Liver (tissue), 8 donors: ENCODE measurements at regions not wholly inside any gene's neighbourhood (a gene's known extent, or its start where the extent isn't known, plus 50 kb on each side); places are given as distances from the start of the nearest gene placed in this dataset.

ENCODE experiments used
- DNase-seq: peaks from one replicate; pipeline ENCODE4 v3.0.0-alpha.2; 2017; ENCODE audit warnings: low spot score
- H3K27ac ChIP-seq, 2 donors: one replicate each; pipeline ENCODE4 v1.7.0; 2013; ENCODE audit warnings: inconsistent platforms in 2 of 2, low read length in 2 of 2, control low read depth in 1 of 2, low read depth in 1 of 2, mild to moderate bottlenecking in 1 of 2
- H3K27me3 ChIP-seq, 4 donors: one replicate each; pipeline versions ENCODE4 v1.6.1 to v1.7.0; 2013; ENCODE audit warnings: low read length in 3 of 4, inconsistent platforms in 1 of 4, mild to moderate bottlenecking in 1 of 4, moderate library complexity in 1 of 4; ENCODE audit not compliant: control insufficient read depth in 4 of 4, insufficient read depth in 4 of 4
- H3K36me3 ChIP-seq, 4 donors: one replicate each; pipeline versions ENCODE4 v1.6.1 to v1.7.0; 2013; ENCODE audit warnings: low read length in 3 of 4, mild to moderate bottlenecking in 3 of 4, low read depth in 1 of 4, moderate library complexity in 1 of 4; ENCODE audit not compliant: control insufficient read depth in 4 of 4, insufficient read depth in 3 of 4
- H3K4me1 ChIP-seq, 4 donors: one replicate each; pipeline versions ENCODE4 v1.6.1 to v1.7.0; 2013; ENCODE audit warnings: low read length in 3 of 4, mild to moderate bottlenecking in 3 of 4, moderate library complexity in 1 of 4; ENCODE audit not compliant: control insufficient read depth in 4 of 4, insufficient read depth in 4 of 4
- H3K4me3 ChIP-seq, 3 donors: one replicate each; pipeline versions ENCODE4 v1.6.1 to v1.7.0; 2013; ENCODE audit warnings: low read length in 3 of 3, control low read depth in 1 of 3, low read depth in 1 of 3, mild to moderate bottlenecking in 1 of 3
- H3K9ac ChIP-seq, 2 donors: one replicate each; pipeline ENCODE4 v1.7.0; 2013; ENCODE audit warnings: low read length in 2 of 2, mild to moderate bottlenecking in 2 of 2, moderate library complexity in 2 of 2, control low read depth in 1 of 2, low read depth in 1 of 2
- H3K9me3 ChIP-seq, 4 donors: one replicate each; pipeline versions ENCODE4 v1.6.1 to v1.7.0; 2013; ENCODE audit warnings: low read length in 3 of 4; ENCODE audit not compliant: control insufficient read depth in 4 of 4
- EGR1 ChIP-seq, 2 donors: IDR thresholded peaks; 2 replicates each; pipeline ENCODE4 v1.6.1; 2016 to 2018; ENCODE audit warnings: antibody characterized with exemption in 2 of 2, low read depth in 2 of 2
- FOXA2 ChIP-seq: IDR thresholded peaks from 2 replicates; pipeline ENCODE4 v1.6.1; 2016; ENCODE audit warnings: antibody characterized with exemption
- GABPA ChIP-seq, 2 donors: IDR thresholded peaks in 1 of 2; conservative IDR thresholded peaks in 1 of 2; 2 replicates each; pipeline ENCODE4 v1.6.1; 2016; ENCODE audit warnings: antibody characterized with exemption in 2 of 2, mild to moderate bottlenecking in 1 of 2, moderate library complexity in 1 of 2
- HNF4A ChIP-seq, 2 donors: conservative IDR thresholded peaks; 2 replicates each; pipeline ENCODE4 v1.6.1; 2016; ENCODE audit warnings: antibody characterized with exemption in 2 of 2, mild to moderate bottlenecking in 2 of 2
- HNF4G ChIP-seq: IDR thresholded peaks from 2 replicates; pipeline ENCODE4 v1.6.1; 2016; ENCODE audit warnings: antibody characterized with exemption
- JUND ChIP-seq, 2 donors: IDR thresholded peaks; 2 replicates each; pipeline ENCODE4 v1.6.1; 2016; ENCODE audit warnings: antibody characterized with exemption in 2 of 2
- NR2F2 ChIP-seq: IDR thresholded peaks from 2 replicates; pipeline ENCODE4 v1.6.1; 2016; ENCODE audit warnings: antibody characterized with exemption
- RAD21 ChIP-seq, 2 donors: IDR thresholded peaks; 2 replicates each; pipeline ENCODE4 v1.6.1; 2016; ENCODE audit warnings: antibody characterized with exemption in 2 of 2, mild to moderate bottlenecking in 2 of 2
- RXRA ChIP-seq, 2 donors: IDR thresholded peaks; 2 replicates each; pipeline ENCODE4 v1.6.1; 2017 to 2018; ENCODE audit warnings: antibody characterized with exemption in 2 of 2, mild to moderate bottlenecking in 1 of 2
- SP1 ChIP-seq: IDR thresholded peaks from 2 replicates; pipeline ENCODE4 v1.6.1; 2018; ENCODE audit warnings: antibody characterized with exemption, mild to moderate bottlenecking
- TAF1 ChIP-seq: conservative IDR thresholded peaks from 2 replicates; pipeline ENCODE4 v1.6.1; 2016; ENCODE audit warnings: antibody characterized with exemption, mild to moderate bottlenecking
- YY1 ChIP-seq: IDR thresholded peaks from 2 replicates; pipeline ENCODE4 v1.6.1; 2016; ENCODE audit warnings: antibody characterized with exemption, mild to moderate bottlenecking
- WGBS: extraction: QIAGEN DNeasy Blood & Tissue Kit; methylation state at CpG from one replicate; pipeline ENCODE4 v1.1.7; 2013; 5-methylcytosine and 5-hydroxymethylcytosine counted together
- TF ChIP-seq, protein P1 (sequence below): IDR thresholded peaks from 2 replicates; pipeline ENCODE4 v1.6.1; 2016; ENCODE audit warnings: antibody characterized with exemption, mild to moderate bottlenecking
- TF ChIP-seq, protein P2 (sequence below): IDR thresholded peaks from 2 replicates; pipeline ENCODE4 v1.6.1; 2016; ENCODE audit warnings: antibody characterized with exemption
- TF ChIP-seq, protein P3 (sequence below): fragments of 150-350 bp; IDR thresholded peaks from 2 replicates; pipeline ENCODE4 v1.5.1; 2017; ENCODE audit warnings: improper control_type of control experiment, low read depth, low read length; ENCODE audit not compliant: missing input control
- TF ChIP-seq, protein P4 (sequence below): IDR thresholded peaks from 2 replicates; pipeline ENCODE4 v1.6.1; 2016; ENCODE audit warnings: antibody characterized with exemption
- donor health status: healthy.
- donor health status: healthy.
- donor health status: healthy.
- donor health status: healthy.
- donor health status: healthy.

DNA sequence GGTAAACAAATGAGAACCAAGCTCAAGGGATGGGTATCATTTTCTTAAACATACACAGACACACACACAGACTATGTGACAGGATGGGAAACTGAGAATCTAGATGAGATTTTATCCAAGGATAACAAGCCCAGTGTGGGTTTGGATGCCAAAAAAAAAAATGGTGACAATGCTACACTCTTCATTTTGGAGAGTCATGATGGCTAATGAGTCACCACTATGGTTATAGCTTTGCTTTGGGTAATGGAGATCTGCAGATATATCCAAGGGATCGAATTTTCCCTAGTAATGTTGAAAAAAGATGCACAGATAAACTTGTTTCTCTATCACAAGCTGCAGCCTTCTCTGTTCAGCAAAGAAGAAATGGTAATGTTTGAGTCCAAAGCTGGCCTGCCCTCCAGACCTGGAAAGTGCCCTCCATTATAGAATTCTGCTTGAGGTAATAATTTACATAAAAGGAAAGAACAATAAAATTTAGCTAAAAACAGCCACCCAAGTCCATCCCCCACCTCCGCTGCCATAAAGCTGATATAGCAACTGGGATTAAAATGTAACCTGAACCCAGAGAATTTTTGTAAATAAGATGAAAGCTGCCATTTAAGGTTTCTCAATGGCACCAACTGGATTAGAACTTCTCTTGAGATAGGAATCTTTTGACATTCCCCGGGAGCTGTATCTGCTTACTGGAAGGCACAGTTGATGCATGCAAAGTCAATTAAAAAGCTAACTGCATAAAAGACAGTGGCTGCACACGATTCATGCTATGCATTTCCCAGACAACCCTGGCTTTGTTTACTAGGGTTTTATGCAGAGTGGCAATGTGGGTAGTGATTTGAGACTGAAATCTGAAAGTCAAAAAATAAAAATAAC, 395.2 kb upstream of the LYPLAL1 start:
- DNase-seq: no peak
- Histone ChIP-seq H3K4me3 (no peak overlapping the region), H3K4me1 (no peaks in the 10 kb centered on the region), H3K36me3 (no peaks in the 10 kb centered on the region), H3K27me3 (no peaks in the 10 kb centered on the region), H3K9me3 (no peaks in the 10 kb centered on the region), H3K9ac (no peak overlapping the region), H3K27ac (no peak overlapping the region)
- TF ChIP-seq JUND (IDR thresholded peaks at IDR 0.05) (no peak), SP1 (no peak), NR2F2 (no peak), HNF4G (no peak), RXRA (IDR thresholded peaks at IDR 0.05) (no peak), YY1 (no peak), GABPA (IDR thresholded peaks at IDR 0.05 in 1 of 2, conservative IDR thresholded peaks at IDR 0.05 in 1 of 2) (no peak), EGR1 (IDR thresholded peaks at IDR 0.05; ENCODE audit: low read depth in 2 of 2) (no peak), RAD21 (IDR thresholded peaks at IDR 0.05) (no peak), TAF1 (no peak), HNF4A (conservative IDR thresholded peaks at IDR 0.05) (no peak)
- TF ChIP-seq, protein P1, sequence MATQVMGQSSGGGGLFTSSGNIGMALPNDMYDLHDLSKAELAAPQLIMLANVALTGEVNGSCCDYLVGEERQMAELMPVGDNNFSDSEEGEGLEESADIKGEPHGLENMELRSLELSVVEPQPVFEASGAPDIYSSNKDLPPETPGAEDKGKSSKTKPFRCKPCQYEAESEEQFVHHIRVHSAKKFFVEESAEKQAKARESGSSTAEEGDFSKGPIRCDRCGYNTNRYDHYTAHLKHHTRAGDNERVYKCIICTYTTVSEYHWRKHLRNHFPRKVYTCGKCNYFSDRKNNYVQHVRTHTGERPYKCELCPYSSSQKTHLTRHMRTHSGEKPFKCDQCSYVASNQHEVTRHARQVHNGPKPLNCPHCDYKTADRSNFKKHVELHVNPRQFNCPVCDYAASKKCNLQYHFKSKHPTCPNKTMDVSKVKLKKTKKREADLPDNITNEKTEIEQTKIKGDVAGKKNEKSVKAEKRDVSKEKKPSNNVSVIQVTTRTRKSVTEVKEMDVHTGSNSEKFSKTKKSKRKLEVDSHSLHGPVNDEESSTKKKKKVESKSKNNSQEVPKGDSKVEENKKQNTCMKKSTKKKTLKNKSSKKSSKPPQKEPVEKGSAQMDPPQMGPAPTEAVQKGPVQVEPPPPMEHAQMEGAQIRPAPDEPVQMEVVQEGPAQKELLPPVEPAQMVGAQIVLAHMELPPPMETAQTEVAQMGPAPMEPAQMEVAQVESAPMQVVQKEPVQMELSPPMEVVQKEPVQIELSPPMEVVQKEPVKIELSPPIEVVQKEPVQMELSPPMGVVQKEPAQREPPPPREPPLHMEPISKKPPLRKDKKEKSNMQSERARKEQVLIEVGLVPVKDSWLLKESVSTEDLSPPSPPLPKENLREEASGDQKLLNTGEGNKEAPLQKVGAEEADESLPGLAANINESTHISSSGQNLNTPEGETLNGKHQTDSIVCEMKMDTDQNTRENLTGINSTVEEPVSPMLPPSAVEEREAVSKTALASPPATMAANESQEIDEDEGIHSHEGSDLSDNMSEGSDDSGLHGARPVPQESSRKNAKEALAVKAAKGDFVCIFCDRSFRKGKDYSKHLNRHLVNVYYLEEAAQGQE: no peak
- TF ChIP-seq, protein P2, sequence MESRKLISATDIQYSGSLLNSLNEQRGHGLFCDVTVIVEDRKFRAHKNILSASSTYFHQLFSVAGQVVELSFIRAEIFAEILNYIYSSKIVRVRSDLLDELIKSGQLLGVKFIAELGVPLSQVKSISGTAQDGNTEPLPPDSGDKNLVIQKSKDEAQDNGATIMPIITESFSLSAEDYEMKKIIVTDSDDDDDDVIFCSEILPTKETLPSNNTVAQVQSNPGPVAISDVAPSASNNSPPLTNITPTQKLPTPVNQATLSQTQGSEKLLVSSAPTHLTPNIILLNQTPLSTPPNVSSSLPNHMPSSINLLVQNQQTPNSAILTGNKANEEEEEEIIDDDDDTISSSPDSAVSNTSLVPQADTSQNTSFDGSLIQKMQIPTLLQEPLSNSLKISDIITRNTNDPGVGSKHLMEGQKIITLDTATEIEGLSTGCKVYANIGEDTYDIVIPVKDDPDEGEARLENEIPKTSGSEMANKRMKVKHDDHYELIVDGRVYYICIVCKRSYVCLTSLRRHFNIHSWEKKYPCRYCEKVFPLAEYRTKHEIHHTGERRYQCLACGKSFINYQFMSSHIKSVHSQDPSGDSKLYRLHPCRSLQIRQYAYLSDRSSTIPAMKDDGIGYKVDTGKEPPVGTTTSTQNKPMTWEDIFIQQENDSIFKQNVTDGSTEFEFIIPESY: no peak
- 76% methylated on average over 4 of the region's 4 CpGs for WGBS

DNA sequence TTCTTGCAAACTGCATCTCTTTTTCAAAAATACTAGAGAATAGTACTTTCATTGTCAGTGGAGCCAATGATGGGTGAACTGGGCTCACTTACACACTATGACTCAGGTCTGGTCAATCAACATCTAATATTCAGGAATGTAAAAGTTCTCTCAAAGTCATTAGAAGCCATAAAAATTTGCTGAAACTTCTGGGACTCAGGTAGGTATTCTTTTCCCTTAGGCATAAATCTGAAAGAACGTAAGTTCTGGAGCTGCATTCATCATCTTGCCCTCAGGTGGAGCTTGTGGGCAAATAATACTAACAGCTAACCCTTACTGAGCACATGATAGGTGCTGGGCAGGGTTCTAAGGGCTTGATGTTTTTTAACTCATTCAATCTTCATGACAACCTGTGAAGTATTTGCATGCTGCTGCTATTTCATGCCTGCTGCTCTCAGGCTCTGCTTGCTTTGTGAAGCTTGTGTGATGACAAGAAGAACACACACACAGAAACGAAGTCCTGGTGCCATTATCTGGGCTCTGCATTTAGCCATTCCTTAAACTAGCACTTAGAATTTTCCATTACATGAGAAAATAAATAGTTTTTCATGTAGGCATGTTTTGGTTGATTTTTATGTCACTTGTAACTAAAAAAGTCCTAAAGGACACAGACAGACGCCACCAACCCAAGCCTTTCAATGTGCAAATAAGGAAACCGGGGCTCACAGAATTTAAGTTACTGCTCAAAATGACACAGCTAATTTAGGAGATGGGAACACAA, 394.2 kb upstream of the LYPLAL1 start:
- Histone ChIP-seq H3K36me3 (no peaks in the 10 kb centered on the region), H3K27ac (no peak overlapping the region), H3K9me3 (no peaks in the 10 kb centered on the region), H3K27me3 (no peaks in the 10 kb centered on the region), H3K4me1 (no peaks in the 10 kb centered on the region), H3K4me3 (no peak overlapping the region), H3K9ac (no peak overlapping the region)
- no peak for DNase-seq
- WGBS: 69% methylated on average over 4 of the region's 4 CpGs
- TF ChIP-seq, protein P3, sequence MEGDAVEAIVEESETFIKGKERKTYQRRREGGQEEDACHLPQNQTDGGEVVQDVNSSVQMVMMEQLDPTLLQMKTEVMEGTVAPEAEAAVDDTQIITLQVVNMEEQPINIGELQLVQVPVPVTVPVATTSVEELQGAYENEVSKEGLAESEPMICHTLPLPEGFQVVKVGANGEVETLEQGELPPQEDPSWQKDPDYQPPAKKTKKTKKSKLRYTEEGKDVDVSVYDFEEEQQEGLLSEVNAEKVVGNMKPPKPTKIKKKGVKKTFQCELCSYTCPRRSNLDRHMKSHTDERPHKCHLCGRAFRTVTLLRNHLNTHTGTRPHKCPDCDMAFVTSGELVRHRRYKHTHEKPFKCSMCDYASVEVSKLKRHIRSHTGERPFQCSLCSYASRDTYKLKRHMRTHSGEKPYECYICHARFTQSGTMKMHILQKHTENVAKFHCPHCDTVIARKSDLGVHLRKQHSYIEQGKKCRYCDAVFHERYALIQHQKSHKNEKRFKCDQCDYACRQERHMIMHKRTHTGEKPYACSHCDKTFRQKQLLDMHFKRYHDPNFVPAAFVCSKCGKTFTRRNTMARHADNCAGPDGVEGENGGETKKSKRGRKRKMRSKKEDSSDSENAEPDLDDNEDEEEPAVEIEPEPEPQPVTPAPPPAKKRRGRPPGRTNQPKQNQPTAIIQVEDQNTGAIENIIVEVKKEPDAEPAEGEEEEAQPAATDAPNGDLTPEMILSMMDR: no peak
- TF ChIP-seq RXRA (IDR thresholded peaks at IDR 0.05): no peak
- no peak for TF ChIP-seq FOXA2
- TF ChIP-seq HNF4G: no peak
- TF ChIP-seq, protein P1: no peak
- TF ChIP-seq, protein P2: no peak
- no peak for TF ChIP-seq JUND (IDR thresholded peaks at IDR 0.05)
- no peak for TF ChIP-seq TAF1
- TF ChIP-seq YY1: no peak
- TF ChIP-seq, protein P4, sequence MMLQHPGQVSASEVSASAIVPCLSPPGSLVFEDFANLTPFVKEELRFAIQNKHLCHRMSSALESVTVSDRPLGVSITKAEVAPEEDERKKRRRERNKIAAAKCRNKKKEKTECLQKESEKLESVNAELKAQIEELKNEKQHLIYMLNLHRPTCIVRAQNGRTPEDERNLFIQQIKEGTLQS: no peak
- no peak for TF ChIP-seq EGR1 (IDR thresholded peaks at IDR 0.05; ENCODE audit: low read depth in 2 of 2)
